ENCODE measurements at regions not wholly inside any gene's neighbourhood (a gene's known extent, or its start where the extent isn't known, plus 50 kb on each side); places are given as distances from the start of the nearest gene placed in this dataset.

- WGBS, 5 donors, result 74 to 85% (median 83%) methylated on average over 3 of the region's 3 CpGs
Measured at GRCh38 chr3:78275420-78275852, 1235.5 kb downstream of the ROBO2 start.

GRCh38 chr3:78277220-78277619, 1237.3 kb downstream of the ROBO2 start:
- Histone ChIP-seq H3K27ac (no peak overlapping the region), H3K36me3 (no peaks in the 10 kb centered on the region), H3K27me3 (replicated peaks in 1 of 7) (no peaks in the 10 kb centered on the region), H3K4me3 (no peak overlapping the region), H3K4me1 (no peaks in the 10 kb centered on the region), H3K9me3 (peaks cover 0 to 8% (median 0%) of the 10 kb centered on the region in 8 donors)
- intact Hi-C loops (cut with DNase I; ENCODE audit: low total_unique reads), result no loop called here
- no peak for TF ChIP-seq POLR2A (IDR thresholded peaks at IDR 0.05)
- TF ChIP-seq POLR2AphosphoS5 (IDR thresholded peaks at IDR 0.05), result no peak
- TF ChIP-seq CTCF (IDR thresholded peaks at IDR 0.05 in 8 of 11, conservative IDR thresholded peaks at IDR 0.05 in 3 of 11), result no peak
- 68 to 78% (median 76%) methylated on average over 2 of the region's 2 CpGs for WGBS, 5 donors
- no peak for DNase-seq

More at GRCh38 chr3:78275420-78275852, 1235.5 kb downstream of the ROBO2 start:
- DNase-seq, result no peak
- H3K27me3 ChIP-seq (replicated peaks in 1 of 7), result no peaks in the 10 kb centered on the region
- no peaks in the 10 kb centered on the region for H3K36me3 ChIP-seq
- H3K27ac ChIP-seq, result no peak overlapping the region
- TF ChIP-seq POLR2A (IDR thresholded peaks at IDR 0.05), result no peak
- no peak for TF ChIP-seq POLR2AphosphoS5 (IDR thresholded peaks at IDR 0.05)
- TF ChIP-seq CTCF (IDR thresholded peaks at IDR 0.05 in 8 of 11, conservative IDR thresholded peaks at IDR 0.05 in 3 of 11), result no peak
- no peaks in the 10 kb centered on the region for H3K9me3 ChIP-seq
- intact Hi-C loops (cut with DNase I; ENCODE audit: low total_unique reads), result no loop called here
- H3K4me1 ChIP-seq, result no peaks in the 10 kb centered on the region
- no peak overlapping the region for H3K4me3 ChIP-seq

DNA sequence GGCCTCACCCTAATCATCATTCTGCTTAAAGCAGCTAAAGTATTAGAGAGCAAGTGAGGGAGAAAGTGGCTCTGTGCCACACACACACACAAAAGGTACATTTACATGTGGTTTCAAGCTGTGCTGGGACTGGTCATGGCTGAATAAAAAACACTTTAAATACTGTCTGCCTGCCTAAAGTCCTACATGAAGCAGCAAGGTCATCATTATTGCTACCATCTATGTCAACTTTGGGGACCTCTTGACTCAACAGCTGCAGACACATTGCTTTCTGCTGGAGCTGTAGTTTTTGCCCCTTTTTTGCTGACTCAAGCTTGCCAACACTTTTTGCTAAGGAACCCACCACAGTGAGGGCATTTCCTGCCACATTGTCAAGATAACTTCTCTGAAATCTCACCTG, 1237.9 kb downstream of the ROBO2 start:
- intact Hi-C loops (cut with DNase I; ENCODE audit: low total_unique reads), result no loop called here
- TF ChIP-seq POLR2A (IDR thresholded peaks at IDR 0.05) (no peak), POLR2AphosphoS5 (IDR thresholded peaks at IDR 0.05) (no peak), CTCF (IDR thresholded peaks at IDR 0.05 in 8 of 11, conservative IDR thresholded peaks at IDR 0.05 in 3 of 11) (no peak)
- Histone ChIP-seq H3K9me3 (peaks cover 0 to 8% (median 0%) of the 10 kb centered on the region in 8 donors), H3K27ac (no peak overlapping the region), H3K4me3 (no peak overlapping the region), H3K4me1 (no peaks in the 10 kb centered on the region), H3K27me3 (replicated peaks in 1 of 7) (no peaks in the 10 kb centered on the region), H3K36me3 (no peaks in the 10 kb centered on the region)
- no peak for DNase-seq

GRCh38 chr3:78279091-78279490, 1239.2 kb downstream of the ROBO2 start:
- no peak for DNase-seq
- H3K27me3 ChIP-seq (replicated peaks in 1 of 7), result no peaks in the 10 kb centered on the region
- H3K27ac ChIP-seq, result no peak overlapping the region
- TF ChIP-seq CTCF (IDR thresholded peaks at IDR 0.05 in 8 of 11, conservative IDR thresholded peaks at IDR 0.05 in 3 of 11) (no peak), POLR2AphosphoS5 (IDR thresholded peaks at IDR 0.05) (no peak), POLR2A (IDR thresholded peaks at IDR 0.05) (no peak)
- H3K4me1 ChIP-seq, result no peaks in the 10 kb centered on the region
- no peaks in the 10 kb centered on the region for H3K36me3 ChIP-seq
- 50 to 67% (median 62%) methylated on average over 3 of the region's 3 CpGs for WGBS, 5 donors
- intact Hi-C loops (cut with DNase I; ENCODE audit: low total_unique reads), result no loop called here
- H3K9me3 ChIP-seq, result peaks cover 0 to 8% (median 0%) of the 10 kb centered on the region in 8 donors
- no peak overlapping the region for H3K4me3 ChIP-seq
